GM12864 (cell line): ENCODE measurements at regions not wholly inside any gene's neighbourhood (a gene's known extent, or its start where the extent isn't known, plus 50 kb on each side); places are given as distances from the start of the nearest gene placed in this dataset.

Experiments
- DNase-seq: peaks from one replicate; pipeline ENCODE4 v3.0.0-alpha.2; 2011; ENCODE audit warnings: low read depth
- H3K4me3 ChIP-seq: 2 replicates; pipeline ENCODE4 v1.5.1; 2011; ENCODE audit warnings: mild to moderate bottlenecking, low read depth, low read length, control low read depth
- TF ChIP-seq, protein P1 (sequence below): IDR thresholded peaks from 2 replicates; pipeline ENCODE4 v1.5.1; 2011; ENCODE audit warnings: low read depth, mild to moderate bottlenecking, moderate library complexity, low read length, control low read depth, inconsistent platforms; ENCODE audit errors: missing control alignments

DNA sequence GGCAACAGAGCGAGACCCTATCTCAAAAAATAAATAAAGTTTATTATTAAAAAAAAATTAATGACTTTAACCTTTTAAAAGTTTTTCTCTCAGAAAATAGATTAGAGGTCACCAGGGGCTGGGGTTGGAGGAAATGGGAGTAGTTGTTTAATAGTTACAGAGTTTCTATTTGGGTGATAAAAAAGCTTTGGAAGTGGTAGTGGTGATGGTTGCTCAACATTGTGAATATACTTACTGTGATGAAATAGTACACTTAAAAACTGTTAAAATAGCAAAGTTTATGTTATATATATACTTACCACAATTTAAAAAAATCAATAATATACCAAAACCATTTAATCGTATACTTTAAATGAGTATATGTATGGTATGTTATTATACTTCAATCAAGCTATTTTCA lies 59.6 kb downstream of the ARL6IP4 start:
- H3K4me3 ChIP-seq = no peak overlapping the region
- TF ChIP-seq, protein P1, sequence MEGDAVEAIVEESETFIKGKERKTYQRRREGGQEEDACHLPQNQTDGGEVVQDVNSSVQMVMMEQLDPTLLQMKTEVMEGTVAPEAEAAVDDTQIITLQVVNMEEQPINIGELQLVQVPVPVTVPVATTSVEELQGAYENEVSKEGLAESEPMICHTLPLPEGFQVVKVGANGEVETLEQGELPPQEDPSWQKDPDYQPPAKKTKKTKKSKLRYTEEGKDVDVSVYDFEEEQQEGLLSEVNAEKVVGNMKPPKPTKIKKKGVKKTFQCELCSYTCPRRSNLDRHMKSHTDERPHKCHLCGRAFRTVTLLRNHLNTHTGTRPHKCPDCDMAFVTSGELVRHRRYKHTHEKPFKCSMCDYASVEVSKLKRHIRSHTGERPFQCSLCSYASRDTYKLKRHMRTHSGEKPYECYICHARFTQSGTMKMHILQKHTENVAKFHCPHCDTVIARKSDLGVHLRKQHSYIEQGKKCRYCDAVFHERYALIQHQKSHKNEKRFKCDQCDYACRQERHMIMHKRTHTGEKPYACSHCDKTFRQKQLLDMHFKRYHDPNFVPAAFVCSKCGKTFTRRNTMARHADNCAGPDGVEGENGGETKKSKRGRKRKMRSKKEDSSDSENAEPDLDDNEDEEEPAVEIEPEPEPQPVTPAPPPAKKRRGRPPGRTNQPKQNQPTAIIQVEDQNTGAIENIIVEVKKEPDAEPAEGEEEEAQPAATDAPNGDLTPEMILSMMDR = no peak
- no peak for DNase-seq

DNA sequence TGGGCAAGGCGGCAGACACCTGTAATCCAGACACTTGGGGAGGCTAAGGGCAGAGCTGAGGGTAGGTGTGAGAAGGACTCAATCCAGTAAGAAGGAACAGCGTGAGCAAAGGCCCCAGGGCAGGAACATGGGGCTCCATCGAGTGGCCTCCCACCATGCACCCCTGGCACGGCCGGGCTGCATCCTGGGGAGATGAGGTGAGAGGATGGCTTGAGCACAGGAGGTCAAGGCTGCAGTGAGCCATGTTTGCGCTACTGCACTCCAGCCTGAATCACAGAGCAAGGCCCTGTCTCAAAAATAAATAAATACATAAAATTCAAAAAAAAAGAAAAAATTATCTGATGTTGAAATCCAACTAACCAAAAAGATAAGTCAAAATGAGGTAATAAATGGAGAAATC lies 58.5 kb downstream of the ARL6IP4 start:
- DNase-seq = no peak
- TF ChIP-seq, protein P1 = no peak
- no peak overlapping the region for H3K4me3 ChIP-seq

DNA sequence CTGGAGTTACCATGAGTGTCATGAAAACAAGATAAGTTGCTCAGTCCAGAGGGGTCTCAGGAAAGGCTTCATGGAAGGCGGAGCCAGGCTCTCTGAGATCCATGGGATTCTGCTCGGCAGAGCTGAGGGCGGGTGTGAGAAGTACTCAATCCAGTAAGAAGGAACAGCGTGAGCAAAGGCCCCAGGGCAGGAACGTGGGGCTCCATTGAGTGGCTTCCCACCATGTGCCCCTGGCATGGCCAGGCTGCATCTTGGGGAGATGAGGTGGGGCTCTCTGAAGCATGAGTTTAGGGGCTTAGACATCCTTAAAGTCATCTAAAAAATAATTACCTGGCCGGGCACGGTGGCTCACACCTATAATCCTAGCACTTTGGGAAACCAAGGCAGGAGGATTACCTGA lies 58.0 kb downstream of the ARL6IP4 start:
- DNase-seq = no peak
- TF ChIP-seq, protein P1 = no peak
- no peak overlapping the region for H3K4me3 ChIP-seq

DNA sequence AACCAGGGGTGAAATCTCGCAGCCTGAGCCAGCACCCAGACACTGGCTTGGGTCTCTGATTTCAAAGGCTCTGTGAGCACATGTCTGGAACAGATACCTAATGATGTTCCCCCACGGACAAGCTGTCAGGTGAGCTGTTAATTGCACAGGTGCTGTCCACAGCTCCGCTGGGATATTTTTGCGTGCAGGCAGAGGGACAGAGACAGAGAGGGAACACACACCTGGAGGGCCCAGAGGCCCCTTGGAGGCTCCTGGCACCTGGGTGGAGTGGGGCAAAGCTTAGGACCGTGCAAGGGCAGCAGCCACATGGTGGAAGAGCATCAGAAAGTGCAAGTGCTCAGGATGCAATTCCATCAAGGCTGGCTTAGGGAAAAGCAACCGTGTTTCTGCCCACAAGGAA lies 57.3 kb downstream of the ARL6IP4 start:
- no peak overlapping the region for H3K4me3 ChIP-seq
- TF ChIP-seq, protein P1 = no peak
- DNase-seq = no peak

DNA sequence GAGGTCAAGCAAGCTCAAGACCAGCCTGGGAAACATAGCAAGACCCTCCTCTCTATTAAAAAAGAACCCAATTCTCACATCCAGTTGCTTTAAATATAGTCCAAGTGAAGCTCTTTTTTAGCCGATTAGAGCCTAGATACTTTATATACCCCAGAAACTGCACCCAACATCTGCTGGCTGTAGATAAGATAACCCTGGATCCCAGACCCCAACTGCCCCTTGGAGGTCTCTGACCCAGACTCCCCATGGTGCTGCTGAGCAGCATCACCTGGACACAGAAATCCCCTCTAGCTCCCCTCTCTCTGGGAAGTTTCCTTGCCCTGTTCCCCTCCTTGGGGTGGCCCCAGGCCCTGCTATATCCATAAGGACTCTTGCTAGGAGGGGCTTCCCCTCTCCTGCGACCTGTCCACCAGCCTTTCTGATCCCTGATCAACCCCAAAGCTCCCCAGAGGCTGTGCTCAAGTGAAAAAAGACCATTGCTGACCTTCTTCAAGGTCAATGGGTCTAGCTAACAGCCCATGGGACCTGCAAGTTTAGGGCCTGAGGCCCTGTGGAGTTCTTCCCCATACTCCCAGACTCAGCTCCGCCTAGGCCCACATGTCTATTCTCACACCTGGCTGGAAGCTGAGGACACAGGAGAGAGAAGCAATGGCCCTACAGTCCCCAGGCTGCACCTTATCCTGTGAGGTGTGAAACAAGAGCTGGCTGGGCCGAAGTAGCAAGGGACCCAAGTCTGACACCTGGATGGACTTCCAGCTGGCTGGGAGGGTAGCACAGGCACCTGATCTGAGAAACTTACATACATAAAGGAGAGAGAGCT lies 56.2 kb downstream of the ARL6IP4 start:
- TF ChIP-seq, protein P1 = no peak
- no peak overlapping the region for H3K4me3 ChIP-seq
- DNase-seq = no peak

DNA sequence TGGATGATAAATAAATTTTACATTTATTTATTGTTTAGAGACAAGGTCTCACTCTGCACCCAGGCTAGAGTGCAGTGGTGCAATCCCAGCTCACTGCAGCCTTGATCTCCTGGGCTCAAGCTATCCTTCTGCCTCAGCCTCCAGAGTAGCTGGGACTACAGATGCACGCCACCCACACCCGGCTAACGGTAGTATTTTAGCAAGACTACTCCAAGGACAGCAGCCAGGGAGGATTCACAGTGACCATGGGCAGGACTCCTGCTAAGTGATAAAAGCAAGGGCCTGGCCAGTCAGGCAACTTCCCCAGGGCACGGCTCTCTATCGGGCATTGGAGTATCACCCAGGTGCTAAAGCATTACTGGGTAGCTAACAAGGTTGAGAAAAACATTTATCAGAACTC lies 55.4 kb downstream of the ARL6IP4 start:
- TF ChIP-seq, protein P1 = no peak
- H3K4me3 ChIP-seq = no peak overlapping the region
- no peak for DNase-seq

DNA sequence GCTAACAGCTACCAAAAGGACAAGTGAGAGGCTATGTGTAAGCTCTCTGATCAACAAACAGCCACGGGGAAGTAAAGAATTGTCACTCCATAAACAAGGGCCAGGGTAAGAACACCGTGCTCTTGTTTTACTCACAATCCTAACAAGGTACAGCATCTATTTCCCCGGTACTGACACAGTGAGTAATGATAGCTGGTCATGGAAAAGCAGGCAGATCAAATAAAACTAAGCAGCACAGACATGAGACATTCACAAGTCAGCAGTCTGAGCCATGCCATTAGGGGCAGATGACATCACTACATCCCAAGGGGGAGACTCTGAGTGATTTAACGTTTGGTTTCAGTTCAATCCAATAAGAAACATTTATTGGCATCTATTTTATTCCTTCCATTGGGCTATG lies 54.4 kb downstream of the ARL6IP4 start:
- no peak for DNase-seq

More for the DNA sequence above, 54.4 kb downstream of the ARL6IP4 start:
- H3K4me3 ChIP-seq = no peak overlapping the region
- TF ChIP-seq, protein P1 = no peak
